Fibroblast of skin of left quadriceps (primary cell): ENCODE measurements at regions not wholly inside any gene's neighbourhood (a gene's known extent, or its start where the extent isn't known, plus 50 kb on each side); places are given as distances from the start of the nearest gene placed in this dataset.
"Not testable (repeated sequence)": the region's sequence is repeated elsewhere in the genome, so short reads cannot be mapped to it uniquely, and the experiment has no call there.

Experiments
- DNase-seq, 2 experiments: peaks; one replicate each; pipeline ENCODE4 v3.0.0-alpha.2; 2013; ENCODE audit warnings: low read depth in 2 of 2

DNA sequence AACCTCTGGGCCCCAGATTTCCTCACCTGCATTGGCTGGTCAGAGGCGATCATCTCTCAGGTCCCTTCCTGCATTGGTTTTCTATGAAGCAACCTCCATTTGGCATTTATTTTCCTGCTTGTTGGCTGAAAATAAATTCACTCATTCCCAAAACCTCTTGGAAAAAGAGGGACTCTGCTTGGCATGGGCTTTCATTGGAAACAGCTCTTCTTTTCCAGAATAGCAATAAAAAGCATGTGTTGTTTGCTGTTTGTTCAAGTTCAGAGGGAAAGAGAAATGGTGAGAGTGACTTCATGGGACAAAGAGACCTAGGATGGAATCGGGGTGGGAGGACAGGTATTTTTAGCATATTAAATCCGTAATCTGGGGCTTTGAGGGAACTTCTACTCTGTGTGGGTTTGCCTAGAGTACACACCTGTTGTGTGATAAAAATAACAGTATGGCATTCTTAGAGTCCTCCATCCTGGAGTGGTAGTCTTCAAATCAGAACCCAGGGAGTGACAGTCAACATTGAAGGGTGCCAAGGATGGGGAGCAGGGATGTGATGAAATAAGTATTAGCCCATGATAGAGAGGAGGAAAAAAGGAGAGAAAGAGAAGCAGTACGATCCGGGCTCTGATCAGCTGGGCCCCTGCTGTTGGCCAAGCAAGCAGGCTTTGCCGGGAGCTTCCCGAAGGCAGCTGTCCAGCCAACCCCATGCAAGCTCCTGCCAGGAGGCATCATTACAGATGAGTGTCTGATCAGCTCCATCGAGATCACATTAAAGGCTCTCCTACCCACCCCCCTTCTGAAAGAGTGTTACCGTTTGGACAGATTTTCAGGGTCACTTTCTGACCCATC is 131.9 kb upstream of the NFIA start:
- no peak for DNase-seq

DNA sequence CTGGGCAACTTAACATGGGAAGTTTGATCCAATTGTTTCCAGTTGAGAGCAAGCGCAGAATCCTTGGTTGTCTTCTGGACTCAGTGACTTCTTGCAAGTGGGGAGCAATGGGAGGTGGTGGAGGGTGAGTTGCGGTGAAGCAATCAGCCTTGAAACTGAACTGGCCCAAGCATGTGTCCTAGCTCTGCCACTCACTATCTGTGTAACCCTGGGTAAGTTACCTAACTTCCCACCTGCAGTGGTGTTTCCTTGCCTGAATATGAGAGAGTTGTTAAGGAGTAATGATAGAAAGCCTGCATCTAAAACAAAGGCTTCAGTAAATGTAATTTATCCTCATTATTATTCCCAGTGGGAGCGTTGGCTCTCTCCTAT is 132.5 kb upstream of the NFIA start:
- no peak for DNase-seq

DNA sequence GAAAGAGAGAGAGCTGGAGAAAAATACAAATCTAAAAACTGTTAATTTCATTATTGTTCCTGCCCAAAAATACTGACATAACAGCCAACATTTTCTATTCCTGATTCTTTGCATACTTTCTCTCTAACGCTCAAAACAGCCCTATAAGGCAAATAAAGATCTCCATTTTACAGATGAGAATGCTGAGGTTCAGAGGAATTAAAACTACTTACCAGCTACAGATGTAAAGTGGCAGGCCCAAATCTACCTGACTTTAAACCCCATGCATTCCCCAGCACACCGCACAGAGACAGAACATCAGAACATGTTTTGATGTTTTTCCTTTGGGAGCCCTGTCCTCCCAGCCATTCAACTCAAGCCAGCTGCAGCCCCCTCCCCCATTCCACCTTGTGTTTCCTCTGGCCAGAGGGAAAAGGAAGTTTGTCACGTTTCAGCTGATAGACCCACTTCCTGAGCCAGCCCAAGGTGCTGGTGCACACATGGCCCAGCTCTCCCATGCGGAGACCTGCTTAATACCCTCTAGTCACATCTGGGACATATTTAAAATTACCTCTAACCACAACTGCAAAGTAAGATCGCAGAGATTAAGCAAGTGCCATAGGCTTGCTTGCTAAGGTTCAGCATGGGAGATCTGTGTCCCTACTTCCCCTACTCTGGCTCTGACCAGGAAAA is 133.1 kb upstream of the NFIA start:
- no peak for DNase-seq

DNA sequence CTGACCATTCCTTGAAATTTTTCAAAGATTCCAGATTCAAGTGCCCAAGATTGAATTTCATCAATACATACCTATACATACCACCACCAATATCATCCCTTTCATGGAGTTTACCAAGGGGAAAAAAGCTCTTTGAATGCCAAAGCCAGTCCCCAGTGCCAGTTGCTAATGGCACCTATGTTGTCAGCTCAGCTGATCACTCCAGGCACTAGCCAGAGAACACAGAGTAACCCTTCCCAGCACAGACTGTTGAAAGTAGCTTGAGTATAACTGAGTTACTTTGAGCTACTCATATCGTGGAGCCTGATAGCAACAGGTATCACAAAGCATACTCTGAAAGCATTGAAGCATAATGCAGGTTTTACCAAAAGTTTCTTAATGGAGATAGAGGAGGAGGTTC is 133.9 kb upstream of the NFIA start:
- DNase-seq, result no peak

DNA sequence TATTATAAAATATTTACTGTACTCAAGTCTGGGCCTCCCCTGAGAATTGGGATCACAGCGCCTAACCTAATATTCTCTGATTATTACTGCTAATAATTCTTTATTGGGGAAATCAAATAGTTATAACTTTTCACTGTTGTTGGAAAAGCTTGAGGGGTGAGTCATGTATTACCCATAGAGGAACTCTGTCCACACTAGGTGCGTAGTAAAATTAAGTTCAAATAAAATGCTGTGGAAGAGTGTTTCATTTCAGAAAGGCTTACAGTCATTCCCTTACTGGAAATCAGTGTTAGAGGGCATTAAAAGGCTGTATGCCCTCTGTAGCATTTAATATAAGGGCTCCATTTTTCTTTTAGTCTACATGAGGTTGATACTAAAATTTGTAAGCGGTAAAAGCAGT is 135.0 kb upstream of the NFIA start:
- no peak for DNase-seq

DNA sequence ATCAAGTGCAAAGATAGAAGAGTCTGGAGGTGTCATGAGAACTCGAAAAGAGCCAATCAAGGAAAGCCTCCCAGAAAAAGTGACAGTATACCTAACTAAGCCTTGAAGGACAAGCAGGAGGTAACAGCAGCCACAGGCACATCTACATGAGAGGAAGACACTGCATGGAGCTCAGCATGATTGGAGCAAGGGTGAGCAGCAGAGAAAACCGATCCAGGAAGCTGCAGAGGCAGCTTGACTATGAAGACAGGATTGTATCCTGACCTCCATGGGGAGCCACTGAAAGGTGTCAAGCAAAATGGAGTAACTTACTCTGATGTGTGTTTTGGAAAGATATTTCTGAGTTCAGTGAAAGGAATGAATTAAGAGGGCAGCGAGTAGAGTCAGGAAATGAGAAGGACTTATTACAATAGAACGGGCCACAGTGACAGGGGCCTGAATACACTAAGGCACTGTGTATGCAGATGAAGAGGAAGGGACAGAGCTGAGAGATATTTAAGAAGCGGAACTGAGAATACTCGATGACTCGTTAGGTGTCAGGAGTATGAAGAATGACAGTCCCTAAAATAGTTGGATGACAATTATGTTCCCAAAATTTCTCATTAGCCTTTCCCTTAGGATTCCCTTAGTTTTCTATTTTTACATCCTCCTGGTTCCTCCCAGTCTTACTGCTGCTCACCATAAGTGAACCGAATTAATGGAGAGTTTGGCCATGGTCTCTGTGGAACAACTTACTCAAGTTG is 139.3 kb upstream of the NFIA start:
- DNase-seq, result no peak

DNA sequence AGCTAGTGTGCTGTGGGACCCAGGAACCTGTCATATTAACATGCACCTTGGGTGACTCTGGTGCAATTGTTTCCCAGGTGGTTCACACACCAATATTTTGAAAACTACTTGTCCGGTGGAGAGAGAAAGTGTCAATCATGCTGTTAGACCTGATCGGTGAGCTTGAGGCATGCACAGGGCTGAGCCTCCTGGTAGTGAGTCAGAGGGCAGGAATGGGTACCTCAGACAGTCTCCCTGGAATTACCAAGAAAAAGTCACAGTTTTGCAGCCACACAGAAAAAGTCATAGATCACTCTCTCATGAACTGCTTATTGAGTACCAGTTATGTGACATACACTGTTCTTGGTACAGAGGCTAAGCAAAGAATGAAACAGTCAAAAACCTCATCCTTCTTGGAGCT is 140.1 kb upstream of the NFIA start:
- no peak for DNase-seq

DNA sequence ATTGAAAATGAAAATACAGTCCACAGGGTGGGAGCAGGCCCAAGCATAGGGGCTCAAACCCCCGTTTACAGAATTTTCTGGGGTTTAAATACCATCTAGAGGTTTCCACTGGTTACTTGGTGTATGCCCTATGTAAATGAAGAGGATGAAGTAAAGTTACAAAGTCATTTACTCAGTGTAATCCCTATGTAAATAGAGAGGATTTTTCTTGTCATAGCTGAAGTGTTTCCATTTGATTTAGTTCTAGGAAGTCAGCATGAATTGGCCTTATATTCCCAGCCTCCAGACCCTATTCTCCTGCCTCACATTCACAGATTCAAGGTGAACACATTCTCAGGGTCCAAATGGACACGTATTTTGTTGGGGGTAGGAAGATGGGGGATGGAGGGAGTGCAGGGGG is 141.7 kb upstream of the NFIA start:
- DNase-seq, result not testable (repeated sequence)

DNA sequence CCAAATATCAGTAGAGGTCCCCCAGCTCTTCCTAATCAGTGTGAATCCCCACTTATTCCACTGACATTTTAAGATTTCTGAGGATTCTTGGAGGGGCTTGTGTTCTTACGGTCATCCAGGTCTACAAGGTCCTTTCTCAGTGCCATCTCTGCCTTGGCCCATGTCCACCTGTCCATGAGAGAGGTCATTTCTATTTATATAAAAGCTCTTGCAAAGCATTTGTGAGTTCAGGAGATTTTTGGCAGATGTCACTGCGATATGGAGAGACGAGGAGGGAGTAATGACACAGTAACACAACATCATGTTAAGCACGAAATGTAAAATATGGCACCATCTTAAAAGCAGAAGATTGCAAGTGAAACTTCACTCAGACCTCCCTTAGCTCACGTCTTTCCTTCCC is 144.6 kb upstream of the NFIA start:
- no peak for DNase-seq

DNA sequence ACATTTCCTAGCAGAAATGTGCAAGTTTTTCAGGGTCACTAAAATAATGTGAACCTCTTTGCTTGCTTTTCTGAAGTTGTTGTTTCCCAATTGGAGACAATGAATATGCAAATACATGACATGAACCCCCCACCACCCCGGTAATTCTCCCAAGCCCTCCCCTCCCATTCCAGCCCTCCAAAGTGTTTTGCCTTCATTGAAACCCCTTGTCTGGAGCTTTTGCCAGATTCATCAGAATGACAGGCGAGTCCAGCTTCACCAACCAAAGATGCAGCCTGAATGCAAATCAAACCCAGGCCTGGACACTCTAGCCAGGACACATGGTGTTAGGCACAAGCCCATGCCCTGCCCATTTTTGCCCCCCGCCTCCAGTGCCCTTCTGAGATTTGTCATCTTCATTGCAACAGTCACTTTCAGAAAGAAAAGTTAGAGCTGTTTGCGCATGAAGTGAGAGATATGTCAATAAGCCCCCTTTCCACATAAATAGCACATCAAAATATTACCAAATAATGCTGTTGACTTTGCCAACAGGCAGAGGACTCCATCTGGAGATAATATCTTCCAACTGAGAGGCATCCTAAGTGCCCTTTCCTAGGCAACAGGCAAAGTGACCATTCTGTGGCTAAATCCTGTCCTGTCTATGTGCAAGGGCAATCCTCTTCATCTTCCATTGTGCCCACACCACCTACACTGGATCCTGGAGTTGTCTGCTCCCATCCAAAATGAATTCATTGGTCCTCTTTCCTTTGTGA is 145.6 kb upstream of the NFIA start:
- DNase-seq, result no peak

DNA sequence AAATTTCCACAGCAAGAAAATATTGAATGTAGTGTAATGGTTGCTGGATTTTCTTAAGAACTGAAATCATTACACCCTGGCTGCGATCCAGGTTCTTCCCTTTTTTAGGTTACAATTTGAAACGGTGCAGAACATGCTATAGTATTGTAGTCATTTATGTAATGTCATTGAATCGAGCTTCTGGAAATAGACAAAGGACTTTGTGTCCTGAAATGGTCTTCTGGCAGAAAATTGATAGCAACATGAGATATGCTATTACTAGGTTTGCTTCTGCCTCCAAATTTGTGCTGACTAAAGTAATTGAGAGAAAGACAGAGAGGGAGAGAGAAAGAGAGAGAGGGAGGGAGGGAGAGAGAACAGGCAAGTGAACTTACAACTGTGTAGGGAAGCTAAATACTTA is 146.2 kb upstream of the NFIA start:
- DNase-seq, result no peak

DNA sequence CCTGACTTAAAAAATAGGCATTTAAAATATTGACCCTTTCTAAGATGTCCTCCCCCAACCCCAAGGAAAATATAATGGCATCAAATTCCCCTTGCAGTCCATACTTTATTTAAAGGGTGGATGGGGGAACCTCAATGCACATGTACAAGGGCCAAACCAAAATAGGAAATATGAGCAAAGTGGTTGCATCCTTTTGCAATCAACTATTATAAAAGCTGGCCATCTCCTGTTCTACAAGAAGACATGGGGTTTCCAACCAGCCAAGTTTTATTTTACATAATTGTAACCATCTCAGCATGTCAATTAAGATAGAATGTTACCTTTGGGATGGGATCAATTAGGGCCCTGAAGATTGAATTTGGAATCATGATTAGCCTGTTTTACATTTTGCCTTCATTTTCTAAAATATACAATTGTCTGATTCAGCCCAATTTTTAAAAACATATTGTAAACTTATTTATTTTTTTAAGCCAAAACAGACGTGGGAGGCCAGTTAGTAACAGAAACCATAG is 146.7 kb upstream of the NFIA start:
- DNase-seq, result no peak

DNA sequence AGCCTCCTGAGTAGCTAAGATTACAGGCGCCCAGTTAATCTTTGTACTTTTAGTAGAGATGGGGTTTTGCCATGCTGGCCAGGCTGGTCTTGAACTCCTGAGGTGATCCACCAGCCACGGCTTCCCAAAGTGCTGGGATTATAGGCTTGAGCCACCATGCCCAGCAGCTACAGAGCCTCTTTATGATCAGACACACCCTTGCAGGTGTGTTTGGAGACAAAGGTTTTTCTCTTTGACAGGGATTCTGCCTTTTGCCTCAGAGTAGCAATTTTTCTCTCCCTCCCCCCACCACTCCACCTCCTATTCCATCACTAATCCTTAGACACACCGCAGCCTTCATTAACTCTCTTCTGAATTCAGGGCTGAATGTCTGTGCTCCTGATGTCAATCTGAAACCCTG is 152.2 kb upstream of the NFIA start:
- no peak for DNase-seq

DNA sequence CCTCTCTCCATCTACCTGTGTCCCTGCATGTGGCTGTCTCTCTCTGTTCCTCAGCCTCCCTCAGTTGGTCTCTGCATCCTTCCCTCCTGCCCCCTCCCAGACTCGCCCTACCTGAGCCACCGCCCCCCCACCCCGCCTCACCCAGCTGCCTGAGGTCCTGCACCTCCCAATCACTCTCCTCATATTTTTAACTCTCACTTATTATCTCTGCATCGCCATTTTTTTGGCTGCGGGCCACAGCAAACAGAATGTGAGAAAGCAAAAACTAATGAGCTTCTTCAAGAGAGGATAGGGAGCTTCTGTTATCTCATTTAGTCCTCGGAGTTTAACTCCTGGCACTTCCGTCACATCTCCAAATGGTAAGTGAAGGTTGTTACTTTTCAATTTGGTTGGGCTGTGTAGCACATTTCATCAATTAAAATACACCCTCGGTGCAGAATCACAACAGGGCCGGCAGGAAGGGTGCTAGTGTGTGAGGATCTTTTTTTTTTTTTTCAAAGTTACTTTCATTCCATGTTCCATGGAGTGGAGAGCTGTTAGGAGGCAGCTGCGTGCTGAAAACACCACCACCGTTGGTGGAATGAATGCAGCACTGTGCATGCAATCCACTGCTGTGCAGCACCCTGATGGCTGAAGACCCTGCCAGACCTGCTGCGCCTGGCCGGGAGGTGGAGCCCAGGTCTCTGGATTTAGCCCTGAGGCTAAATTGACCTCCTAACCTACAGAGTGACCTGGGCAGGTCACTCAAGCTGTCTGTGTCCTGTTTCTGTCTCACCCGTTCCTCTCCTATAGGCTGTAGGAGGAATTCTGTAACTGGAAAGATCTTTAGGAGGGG is 157.2 kb upstream of the NFIA start:
- DNase-seq, result no peak

DNA sequence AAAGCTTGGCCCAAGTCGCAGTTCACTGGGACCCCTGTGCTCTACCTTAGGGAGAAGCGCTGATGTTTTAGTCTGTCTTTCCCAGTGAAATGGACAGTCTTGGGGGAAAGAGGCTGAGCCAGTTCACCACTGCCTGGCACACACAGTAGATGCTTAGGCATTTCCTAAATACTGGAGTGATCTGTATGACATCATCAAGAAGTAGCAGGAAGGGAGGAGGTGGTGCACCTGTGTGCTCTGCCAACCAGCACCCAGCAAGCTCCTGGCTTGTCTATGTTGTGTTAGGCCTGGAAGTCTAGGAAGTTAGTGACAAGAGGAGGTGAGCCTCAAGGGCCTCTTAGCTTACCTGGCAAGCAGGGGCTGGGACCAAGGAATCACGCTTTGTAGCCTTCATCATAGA is 158.2 kb upstream of the NFIA start:
- DNase-seq, result no peak

DNA sequence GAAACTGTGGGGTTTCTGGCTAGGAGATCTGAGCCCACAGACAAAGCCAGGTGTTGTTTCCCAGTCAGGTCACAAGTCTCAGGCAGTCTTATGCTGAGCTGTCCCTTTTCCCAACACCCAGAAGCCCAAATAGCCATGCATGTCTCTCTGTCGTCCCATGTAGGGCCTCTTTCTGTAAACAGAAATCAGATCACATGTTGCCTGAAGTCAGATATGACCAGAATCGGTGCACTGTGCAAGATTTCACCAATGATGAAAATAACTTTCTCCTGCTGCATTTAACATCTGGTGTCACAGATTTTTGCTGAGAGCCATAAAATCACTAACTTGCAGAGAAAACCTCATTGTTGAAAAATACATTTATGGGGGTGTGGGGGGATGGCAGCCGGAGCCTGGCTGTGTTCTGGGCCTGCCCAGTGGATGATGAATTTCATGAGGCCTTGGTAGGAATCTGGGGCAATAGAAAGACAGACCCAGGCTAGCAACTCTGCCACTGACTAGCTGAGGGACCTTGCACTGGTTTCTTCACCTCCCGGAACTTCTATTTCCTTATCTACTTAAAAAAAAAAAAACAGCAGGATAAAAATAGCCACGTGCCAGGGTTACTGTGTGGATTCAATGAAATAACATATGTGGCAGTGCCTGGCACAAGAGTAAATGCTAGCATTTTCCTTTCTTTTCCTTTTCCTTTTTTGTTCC is 158.8 kb upstream of the NFIA start:
- DNase-seq, result no peak

DNA sequence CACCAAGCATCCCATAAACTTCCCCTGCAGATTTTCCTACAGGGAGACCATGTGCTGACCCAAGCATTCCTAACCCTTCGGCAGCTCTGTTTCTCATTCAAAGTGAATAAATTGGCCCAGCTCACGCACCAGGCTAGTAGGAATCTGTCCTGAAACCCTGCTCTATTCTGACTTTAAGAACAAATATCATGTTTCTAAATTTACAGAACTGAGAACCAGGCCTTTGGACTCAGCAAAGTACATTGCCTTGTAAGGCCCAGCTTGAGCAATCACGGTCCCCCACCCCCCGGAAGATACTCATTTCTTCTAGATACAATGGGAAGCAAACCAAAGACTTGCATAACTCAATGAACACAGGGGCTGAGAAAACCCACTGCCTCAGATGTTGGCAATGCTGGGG is 160.1 kb upstream of the NFIA start:
- DNase-seq, result no peak

DNA sequence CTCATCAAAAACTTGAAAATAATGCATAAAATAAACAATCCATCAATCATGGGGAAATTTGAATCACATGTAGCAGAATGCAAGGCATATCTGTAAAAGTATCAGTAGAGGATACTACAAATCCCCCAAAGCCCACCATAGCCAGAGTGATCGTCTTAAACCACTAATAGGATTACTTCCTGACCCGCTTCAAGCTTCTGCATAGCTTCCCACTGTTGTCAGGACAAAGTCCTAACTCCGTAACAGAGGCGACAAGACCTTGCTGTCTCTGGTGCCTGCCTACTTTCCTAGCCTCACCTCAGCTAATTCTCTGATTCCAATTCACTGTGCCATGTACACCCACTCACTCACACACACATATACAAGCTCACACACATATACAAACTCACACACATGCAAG is 161.2 kb upstream of the NFIA start:
- no peak for DNase-seq

DNA sequence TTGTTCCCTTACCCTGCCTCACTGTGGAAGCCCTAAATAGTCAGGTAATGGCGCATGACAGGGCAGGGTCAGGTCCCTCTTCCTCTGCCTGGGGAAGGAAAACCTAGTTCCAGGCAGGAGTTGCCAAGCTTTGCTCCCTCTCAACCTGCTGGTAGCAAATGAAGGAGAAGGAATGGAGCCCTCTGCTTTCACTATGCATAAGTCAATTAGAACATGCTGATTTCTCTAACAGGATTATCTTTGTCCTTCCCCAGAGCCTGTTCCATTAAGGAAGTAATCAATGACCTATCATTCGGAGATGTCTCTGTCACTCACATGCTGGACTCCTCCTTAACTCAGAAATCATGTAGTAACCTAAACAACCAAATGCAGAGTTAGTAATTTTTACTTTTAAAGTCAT is 161.8 kb upstream of the NFIA start:
- DNase-seq, result no peak

DNA sequence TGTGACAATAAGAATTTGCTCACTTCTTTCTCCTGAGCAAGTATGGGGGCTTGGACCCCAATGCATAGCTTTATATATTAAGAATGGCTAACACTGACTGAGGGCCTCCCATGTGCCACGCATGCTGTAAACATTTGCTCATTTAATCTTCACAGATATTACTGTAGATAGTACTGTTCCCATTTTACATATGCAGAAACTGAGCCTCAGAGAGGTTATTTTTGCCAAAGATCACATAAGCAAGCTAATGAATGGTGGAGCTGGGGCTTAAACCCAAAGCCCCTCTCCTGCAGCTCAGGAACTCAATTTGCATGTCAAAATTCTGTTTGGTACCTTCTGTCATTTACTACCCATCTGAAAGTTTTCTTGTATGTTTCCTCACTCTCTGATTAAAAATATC is 163.5 kb upstream of the NFIA start:
- no peak for DNase-seq
